ENCODE measurements at regions not wholly inside any gene's neighbourhood (a gene's known extent, or its start where the extent isn't known, plus 50 kb on each side); places are given as distances from the start of the nearest gene placed in this dataset.

DNA sequence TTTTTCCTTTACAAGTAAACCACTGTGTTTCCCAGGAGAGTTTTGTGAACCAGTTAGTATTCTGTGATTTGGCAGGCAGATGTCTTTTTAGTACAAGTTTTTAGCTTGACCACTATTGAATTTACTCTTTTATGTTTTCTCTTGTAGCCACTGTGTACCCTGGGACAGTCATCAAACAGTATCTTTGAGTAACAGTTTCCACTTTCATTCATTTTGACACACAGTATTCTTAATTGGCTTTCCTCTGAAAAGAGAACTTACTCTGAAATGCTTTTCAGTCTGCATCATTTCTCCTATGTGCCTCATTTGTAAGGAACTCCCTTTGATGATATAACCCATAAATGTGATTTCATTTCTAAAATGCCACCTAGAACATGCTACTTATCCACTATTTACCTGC lies 476.5 kb downstream of the PDGFC start:
- no peak for DNase-seq (ENCODE audit: insufficient read length, low spot score)
- TF ChIP-seq, protein P1, sequence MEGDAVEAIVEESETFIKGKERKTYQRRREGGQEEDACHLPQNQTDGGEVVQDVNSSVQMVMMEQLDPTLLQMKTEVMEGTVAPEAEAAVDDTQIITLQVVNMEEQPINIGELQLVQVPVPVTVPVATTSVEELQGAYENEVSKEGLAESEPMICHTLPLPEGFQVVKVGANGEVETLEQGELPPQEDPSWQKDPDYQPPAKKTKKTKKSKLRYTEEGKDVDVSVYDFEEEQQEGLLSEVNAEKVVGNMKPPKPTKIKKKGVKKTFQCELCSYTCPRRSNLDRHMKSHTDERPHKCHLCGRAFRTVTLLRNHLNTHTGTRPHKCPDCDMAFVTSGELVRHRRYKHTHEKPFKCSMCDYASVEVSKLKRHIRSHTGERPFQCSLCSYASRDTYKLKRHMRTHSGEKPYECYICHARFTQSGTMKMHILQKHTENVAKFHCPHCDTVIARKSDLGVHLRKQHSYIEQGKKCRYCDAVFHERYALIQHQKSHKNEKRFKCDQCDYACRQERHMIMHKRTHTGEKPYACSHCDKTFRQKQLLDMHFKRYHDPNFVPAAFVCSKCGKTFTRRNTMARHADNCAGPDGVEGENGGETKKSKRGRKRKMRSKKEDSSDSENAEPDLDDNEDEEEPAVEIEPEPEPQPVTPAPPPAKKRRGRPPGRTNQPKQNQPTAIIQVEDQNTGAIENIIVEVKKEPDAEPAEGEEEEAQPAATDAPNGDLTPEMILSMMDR (IDR thresholded peaks at IDR 0.05; ENCODE audit: insufficient read depth, missing control alignments) = no peak
- no peak for FAIRE-seq

DNA sequence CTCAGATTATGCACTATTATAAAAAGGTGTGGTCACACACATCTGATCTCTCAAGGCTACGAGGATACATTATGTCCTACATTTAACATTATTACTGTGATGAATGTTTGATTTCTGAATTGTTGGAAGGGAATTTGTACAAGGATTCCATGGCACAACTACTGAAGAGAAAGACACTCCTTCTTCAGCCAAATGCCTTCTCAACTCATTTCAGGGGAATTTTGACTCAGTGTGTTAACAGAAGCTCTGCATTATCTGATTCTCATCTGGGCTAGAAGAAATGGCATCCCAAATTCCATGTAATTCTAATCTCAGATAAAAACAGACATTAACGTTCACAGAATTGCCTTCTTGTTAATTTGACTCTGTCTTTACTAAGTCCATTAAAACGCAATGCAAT lies 477.7 kb downstream of the PDGFC start:
- DNase-seq (ENCODE audit: insufficient read length, low spot score) (no peak), FAIRE-seq (no peak)
- TF ChIP-seq, protein P1 (IDR thresholded peaks at IDR 0.05; ENCODE audit: insufficient read depth, missing control alignments) = no peak

DNA sequence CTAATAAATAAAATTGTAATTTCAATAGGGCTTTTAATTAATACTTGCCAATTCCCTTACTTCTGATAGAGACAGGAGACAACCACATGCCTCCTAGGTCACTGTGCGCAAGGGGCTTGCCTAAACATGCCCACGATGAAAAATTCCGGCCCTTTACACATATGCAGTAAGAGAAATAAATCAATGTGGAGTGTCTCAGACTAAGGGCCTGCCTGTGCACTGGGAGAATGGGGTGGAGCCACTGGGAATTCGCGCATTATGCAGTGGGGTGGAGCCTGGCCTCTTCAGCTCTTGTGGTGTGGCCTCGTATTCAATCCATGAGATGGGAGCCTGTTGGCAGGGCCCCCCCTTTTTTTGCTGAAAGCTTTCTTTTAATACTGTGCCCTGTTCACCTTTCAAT lies 484.5 kb downstream of the PDGFC start:
- TF ChIP-seq, protein P1 (IDR thresholded peaks at IDR 0.05; ENCODE audit: insufficient read depth, missing control alignments) = no peak
- no peak for FAIRE-seq
- DNase-seq (ENCODE audit: insufficient read length, low spot score) = no peak

DNA sequence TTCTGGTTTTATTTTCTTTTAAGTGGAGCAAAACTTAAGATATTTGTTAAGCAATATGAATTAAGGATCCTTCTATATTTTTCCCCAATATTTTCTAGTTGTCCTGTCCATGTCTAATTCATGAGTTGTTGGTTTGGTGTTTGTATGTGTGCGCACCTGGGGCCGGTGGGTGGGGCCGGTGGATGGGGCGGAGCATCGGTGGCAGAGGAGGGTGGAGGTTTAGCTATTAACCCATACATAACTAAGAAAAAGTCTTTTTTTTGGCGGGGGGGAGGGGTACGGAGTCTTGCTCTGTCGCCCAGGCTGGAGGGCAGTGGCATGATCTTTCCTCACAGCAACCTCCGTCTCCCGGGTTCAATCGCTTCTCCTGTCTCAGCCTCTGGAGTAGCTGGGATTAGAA lies 489.8 kb downstream of the PDGFC start:
- TF ChIP-seq, protein P1 (IDR thresholded peaks at IDR 0.05; ENCODE audit: insufficient read depth, missing control alignments) = no peak
- no peak for FAIRE-seq
- DNase-seq (ENCODE audit: insufficient read length, low spot score) = no peak

DNA sequence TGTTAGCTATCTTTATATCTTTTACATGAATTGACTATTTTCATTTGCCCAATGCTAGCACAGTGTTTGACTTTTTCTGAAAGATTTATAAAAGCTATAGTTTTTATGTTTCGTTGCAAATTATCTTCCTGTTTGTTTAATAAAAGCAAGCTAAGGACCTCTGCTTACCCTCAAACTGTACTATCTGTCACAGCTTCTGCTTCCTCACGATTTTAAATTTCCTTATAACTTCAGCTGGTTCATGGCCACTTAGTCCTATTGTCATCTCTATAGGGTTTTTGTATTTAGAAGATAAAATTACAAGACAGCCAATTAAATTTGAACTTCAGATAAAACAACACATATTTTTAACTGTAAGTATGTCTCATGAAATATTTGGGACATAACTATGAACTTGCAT lies 494.0 kb downstream of the PDGFC start:
- DNase-seq (ENCODE audit: insufficient read length, low spot score) (no peak), FAIRE-seq (no peak)

DNA sequence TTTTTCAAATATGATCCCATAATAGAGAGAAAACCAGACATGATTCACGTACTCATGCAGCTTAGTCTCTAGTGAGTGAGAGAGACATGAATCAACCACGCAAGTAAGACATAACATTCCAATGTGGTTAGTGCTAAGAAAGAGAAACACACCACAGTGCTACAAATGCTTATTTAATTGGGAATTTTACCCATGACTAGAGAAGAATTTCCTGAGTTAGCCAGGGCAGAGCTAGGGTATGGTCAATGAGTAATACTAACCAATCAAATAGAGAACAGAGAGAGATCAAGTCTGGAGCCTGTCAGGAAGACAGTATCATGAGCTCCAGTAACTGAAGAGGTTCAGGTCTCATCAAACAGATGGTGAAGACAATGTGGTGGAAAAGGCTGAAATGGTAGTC lies 495.2 kb downstream of the PDGFC start:
- FAIRE-seq (no peak), DNase-seq (ENCODE audit: insufficient read length, low spot score) (no peak)
- TF ChIP-seq, protein P1 (IDR thresholded peaks at IDR 0.05; ENCODE audit: insufficient read depth, missing control alignments) = no peak

More for the DNA sequence above, 494.0 kb downstream of the PDGFC start:
- TF ChIP-seq, protein P1 (IDR thresholded peaks at IDR 0.05; ENCODE audit: insufficient read depth, missing control alignments) = no peak

DNA sequence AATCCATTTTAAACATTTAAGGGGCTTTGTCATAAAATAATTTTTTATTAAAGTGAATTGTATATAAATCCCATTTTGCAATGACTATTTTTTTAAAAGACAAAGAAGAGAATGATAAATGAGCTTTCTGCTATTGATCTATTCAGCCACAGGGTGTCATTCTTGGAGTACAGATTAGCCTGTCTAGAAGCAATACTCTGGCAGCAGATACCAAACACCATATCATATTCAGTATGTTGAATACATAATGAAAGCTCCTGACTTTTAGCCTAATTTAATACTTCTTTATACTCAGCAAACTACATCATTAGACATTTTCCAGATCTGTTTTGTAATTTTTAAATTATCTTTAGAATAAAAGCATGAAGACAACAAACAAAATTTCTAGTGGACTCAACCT lies 496.3 kb downstream of the PDGFC start:
- peak; percentile 29 for FAIRE-seq
- no peak for DNase-seq (ENCODE audit: insufficient read length, low spot score)
- TF ChIP-seq, protein P1 (IDR thresholded peaks at IDR 0.05; ENCODE audit: insufficient read depth, missing control alignments) = peak; percentile 80
